ENCODE measurements at regions not wholly inside any gene's neighbourhood (a gene's known extent, or its start where the extent isn't known, plus 50 kb on each side); places are given as distances from the start of the nearest gene placed in this dataset.
"Not testable (repeated sequence)": the region's sequence is repeated elsewhere in the genome, so short reads cannot be mapped to it uniquely, and the experiment has no call there.

DNA sequence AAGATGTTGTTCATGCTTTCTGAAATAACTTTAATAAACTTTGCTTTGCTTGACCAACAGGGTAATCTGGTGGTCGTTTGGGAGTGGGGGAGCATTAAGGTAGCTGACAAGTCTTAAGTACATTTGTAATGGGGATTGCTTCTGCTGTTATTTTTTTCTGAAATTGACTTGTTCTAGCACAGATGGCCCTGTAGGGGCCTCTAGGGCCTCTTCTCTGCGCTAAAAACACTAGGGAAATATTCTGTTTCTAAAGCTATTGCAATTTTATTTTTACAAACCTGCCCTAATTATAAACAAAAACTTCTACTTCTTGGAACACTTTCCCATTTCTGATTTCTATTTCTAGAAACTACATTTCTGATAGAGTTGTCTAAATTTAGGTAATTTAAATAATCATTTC lies 191.3 kb upstream of the KCNJ3 start:
- no peak for DNase-seq

DNA sequence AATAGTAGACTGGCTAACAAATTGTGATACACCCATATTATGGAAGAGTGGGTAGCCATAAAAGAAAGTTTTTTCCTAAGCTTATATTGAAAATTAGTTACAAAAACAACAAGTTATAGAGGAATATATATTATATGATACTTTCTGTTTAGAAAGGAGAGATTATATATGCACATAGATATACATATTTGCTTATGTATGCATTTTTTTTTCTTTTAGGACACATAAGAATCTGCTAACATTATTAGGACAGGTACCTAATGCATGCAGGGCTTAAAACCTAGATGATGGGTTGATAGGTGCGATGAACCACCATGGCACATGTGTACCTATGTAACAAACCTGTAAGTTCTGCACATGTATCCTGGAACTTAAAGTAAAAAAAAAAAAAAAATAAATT lies 179.6 kb upstream of the KCNJ3 start:
- DNase-seq, result no peak

DNA sequence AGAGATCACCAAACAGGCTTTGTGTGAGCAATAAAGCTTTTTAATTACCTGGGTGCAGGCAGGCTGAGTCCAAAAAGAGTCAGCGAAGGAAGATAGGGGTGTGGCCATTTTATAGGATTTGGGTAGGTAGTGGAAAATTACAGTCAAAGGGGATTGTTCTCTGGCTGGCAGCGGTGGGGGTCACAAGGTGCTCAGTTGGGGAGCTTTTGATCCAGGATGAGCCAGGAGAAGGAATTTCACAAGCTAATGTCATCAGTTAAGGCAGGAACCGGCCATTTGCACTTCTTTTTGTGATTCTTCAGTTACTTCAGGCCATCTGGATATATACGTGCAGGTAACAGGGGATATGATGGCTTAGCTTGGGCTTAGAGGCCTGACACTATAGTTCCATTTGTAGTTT lies 177.5 kb upstream of the KCNJ3 start:
- not testable (repeated sequence) for DNase-seq

DNA sequence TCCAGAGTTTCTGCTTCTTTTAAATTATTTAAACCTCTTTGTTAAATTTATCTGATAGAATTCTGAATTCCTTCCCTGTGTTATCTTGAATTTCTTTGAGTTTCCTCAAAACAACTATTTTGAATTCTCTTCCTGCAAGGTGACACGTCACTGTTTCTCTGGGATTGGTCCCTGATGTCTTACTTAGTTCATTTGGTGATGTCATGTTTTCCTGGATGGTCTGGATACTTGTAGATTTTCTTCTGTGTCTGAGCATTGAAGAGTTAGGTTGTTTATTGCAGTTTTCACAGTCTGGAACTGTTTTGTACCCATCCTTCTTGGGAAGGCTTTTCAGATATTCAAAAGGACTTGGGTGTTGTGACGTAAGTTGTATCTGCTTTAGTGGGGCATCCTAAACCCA lies 172.3 kb upstream of the KCNJ3 start:
- DNase-seq, result no peak

DNA sequence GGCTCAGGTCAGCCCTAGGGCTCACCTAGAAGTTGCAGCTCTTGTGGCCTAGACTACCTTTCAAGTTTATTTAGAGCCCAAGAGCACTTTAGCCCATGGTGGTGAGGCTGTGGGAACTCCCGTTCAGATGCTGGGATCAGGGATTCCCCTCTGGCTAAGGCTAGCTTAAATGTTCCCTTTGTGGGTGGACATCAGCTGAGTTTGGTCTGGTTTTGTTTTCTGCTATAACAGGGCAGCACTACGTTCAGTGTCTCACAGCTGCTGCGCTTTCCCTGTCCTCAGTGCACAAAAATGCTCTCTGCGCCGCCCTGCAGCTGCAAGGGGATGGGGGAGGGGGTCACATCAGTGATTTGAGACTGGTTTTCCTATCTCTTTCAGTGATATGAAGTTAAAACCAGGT lies 170.5 kb upstream of the KCNJ3 start:
- DNase-seq, result no peak

DNA sequence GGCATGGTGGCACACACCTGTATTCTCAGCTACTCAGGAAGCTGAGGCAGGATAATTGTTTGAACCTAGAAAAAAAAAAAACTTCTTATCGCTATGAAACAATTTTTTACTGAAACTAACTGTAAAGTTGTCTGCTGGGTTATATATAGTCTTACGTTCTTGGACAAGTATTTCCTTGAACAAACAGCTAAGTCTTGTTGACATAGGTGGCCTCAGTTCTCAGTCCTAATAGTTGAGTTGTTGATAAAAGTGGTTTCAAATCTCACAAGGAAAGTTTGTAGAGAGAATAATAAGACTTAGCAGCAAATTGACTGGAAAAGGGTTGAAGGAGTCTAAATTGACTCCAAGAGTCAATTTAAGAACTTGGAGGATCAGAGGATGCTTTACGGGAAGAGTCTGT lies 166.5 kb upstream of the KCNJ3 start:
- no peak for DNase-seq

DNA sequence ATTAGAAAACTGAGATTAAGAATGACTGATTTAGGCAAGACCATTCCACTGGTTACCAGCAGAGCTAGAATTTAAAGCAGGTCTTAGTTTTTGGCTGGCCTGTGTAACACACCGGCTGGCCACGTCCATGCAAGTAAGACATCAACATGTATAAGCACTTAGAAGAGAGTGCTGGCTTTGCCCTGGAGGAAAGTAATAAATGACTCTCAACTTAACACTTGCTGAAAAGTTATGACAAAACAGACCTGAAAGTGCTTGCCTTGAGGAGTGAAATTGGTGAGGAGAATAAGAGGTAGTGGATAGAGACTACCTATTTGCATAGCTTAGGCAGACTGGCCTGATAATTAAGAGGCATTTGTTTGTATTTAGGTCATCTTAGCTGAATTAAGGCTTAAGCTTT lies 165.7 kb upstream of the KCNJ3 start:
- DNase-seq, result no peak

DNA sequence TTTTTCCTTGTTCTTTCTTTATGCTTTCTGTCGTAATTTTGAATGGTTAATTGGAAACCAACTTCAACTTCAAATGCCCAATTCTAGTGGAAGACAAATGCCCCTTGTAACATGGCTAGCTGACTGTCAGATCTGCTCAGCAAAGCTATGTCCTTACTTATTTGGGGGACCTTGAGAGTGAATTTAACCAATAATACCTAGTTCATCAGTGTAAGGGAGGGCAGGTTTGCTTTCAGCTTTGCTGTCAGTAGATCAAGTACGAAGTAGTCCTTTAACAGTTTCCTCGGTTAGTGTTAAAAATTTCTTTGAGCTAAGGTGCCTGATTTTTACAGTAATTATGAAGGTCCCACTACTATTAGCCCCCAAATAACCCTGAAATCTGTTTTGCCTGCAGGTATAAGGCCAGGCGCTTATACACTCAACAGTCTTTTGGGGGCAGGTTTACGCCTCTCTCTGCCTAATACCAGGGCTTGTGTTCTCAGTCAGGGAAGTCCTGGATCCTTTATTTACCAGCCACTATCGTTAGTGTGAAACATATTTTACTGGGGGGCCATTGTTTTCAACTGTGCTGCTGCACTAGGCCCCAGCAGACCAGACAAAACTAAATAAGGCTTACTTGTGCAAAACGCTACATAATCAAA lies 165.1 kb upstream of the KCNJ3 start:
- no peak for DNase-seq

DNA sequence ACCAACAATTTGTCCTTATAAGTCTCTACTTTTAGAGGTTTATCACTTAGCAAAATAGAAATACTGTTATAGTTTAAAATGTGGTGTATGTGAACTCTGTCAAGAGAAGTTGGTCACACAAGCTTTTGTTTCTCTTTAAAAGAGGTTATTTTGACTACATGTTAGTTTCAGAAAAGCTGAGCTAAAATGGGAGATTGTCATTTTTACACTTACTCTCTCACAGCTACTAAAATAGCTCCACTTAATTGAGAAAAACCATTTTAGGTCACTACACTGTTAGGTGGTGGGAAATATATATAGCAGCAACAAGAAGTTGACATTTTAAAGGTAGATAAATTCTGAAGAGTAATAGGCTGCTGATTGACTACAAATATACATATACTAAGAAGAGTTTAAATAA lies 161.5 kb upstream of the KCNJ3 start:
- no peak for DNase-seq

DNA sequence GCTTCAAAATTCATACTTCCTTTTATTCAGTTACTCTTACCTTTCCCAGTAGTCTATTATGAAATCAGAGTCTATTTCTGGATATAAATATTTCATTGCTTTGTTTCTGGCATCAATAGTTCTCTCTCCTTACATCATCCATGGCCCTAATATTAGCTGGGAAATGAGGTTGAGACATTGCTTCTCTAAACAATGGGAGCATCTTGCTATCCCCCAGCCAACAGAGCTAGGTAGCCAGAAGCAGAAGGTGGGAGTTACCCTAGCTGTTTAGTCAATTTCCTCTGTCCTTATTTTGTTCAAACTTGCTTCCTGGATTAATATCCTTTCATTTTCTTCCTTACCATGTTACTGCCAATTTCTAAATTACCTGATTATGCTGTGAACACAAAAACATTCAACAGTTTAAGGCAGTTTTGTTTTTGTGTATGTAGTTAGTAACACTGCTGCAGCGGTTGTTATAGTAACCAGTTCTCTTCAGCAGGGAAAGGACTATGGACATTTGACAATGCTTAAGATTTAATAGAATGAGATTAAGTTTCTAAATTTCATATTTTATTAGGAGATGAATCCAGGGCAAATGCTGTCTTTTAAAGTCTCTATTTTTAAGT lies 160.5 kb upstream of the KCNJ3 start:
- DNase-seq, result no peak

DNA sequence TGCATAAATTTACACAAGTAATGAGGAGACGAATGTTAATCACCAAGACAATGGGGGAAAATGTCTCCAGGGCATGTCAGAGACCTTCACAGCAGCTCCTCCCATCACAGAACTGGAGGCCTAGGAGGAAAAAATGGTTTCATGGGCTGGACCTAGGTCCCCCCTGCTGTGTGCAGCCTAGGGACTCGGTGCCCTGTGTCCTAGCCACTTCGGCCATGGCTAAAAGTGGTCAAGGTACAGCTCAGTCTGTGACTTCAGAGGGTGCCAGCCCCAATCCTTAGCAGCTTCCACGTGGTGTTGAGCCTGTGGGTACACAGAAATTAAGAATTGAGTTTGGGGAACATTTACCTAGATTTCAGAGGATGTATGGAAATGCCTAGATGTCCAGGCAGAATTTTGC lies 152.2 kb upstream of the KCNJ3 start:
- DNase-seq, result no peak

DNA sequence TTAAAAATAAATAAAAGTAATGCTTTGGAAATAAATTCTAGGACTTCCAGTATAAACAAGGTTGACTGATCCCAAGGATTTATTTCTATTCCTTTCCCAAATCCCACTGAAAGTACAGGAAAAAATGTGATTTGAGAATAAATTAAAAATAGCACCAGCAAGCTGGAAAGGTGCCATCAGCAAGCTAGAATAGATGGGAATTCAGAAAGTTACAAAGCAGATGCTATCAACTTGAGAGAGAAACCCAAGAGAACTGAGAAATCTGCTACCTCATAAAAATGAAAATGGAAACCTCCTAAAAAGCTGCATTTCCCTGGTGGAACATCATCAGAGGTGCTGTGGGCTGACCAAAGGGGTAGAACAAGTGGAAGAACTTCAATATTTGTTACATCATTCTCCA lies 148.6 kb upstream of the KCNJ3 start:
- no peak for DNase-seq

DNA sequence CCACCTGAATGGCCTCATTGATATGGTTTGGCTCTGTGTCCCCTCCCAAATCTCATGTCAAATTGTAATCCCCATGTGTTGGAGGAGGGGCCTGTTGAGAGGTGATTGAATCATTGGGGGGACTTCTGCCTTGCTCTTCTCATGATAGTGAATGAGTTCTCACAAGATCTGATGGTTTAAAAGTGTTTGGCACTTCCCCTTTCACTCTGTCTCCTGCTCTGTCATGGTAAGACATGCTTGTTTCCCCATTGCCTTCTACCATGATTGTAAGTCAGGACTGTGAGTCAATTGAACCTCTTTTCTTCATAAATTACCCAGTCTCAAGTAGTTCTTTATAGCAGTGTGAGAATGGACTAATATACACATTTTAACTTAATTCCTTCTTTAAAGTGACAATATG lies 146.8 kb upstream of the KCNJ3 start:
- no peak for DNase-seq

DNA sequence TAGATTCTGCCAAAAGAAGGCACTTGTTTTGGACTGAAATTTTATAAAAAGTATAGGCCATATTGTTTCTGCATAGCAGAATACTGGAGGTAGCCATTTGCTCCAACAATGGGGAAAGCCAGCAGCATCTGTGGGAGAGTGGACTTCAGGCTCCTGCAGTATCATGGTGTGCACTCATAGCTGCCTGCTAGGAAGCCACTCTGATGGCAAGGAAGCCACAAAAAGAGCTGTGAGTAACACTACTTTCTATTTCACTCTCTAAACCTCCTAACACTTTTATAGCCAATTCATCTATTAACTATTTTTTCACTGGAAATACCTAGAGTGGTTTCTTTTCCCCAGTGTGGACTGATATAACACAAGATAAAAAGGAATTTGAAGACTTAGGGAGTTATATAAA lies 144.4 kb upstream of the KCNJ3 start:
- no peak for DNase-seq

DNA sequence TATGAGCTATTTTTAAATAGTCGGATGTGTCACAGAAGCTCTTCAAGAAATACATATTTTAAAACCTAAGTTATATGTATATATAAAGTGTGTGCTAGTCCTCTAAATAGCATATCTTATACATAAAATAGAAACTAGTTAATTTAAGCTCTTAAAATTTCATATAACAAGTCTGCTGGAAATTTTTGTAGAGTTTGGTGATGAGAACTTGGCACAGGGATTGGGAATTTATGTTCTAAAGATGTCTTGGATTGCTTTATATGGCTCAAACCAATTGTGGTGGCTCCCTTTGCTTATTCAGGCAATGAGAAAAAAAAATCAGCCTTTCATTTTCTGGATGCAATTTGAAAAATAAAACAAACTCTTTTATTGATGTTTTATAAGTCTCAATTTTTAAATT lies 142.8 kb upstream of the KCNJ3 start:
- DNase-seq, result no peak

DNA sequence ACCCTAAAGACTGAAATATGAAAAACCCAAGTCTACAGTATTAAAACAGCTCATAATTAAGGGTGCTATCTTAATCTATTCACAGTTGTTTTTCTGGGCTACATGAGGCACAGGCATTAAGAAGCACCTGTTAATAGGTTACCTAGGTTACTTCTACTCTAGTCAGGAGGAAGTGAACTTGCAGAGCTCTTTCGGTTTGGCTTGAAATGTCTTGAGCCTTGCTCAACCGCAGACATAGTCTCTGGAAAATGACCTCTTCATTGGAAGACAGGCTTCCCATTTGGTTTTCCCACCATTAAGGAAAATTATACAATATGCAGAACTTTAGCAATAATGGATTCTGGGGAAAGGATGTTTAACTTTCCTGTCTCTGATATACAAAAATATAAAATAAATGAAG lies 142.3 kb upstream of the KCNJ3 start:
- no peak for DNase-seq

DNA sequence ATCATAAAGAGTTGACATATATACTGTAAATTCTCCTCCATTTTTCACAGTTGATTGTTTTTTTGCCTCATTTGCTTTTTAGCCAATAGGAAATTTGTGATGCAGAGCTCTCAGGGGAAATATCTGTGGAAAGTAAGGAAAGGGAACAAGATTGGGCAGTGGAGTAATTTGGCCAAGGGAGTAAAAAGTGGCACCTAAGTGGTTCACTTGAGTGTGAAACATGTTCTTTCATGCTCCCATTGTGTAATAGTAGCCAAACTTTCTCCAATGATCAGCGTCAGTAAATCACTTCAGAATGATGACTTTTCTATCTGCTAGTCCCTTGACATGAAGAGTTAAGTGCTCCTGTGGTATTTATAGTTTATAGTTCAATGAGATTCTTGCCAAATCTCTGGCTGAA lies 141.9 kb upstream of the KCNJ3 start:
- DNase-seq, result no peak

DNA sequence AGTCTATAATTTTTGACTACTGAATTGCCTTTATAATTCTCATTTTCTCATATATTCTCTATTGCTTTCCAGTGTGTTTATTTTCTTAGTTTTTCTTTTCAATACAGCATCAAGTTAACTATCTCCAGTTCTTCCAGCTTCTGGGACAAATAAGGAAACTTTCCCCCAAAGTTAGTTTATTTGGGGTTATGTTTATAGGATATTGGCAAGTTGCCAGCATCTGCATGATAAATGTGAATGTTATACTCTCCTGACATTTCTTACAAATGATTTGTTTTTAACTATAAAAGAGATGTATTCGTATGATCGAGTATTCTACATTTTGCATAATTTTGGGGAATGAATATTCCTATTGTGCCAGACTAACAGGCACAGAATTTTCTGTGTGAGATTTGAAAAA lies 140.6 kb upstream of the KCNJ3 start:
- no peak for DNase-seq

DNA sequence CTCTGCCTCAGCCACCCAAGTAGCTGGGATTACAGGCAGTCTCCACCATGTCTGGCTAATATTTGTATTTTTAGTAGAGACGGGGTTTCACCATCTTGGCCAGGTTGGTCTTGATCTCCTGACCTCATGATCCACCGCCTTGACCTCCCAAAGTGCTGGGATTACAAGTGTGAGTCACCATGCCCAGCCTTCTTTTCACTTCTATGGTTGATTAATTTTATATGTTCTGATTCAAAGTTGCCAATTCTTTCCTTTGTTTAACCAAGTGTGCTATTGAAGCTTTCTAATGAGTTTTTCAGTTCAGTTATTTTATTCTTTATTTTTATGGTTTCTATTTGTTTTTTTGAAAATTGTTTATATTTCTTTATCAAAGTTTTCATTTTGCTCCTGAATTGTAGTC lies 133.1 kb upstream of the KCNJ3 start:
- DNase-seq, result no peak

DNA sequence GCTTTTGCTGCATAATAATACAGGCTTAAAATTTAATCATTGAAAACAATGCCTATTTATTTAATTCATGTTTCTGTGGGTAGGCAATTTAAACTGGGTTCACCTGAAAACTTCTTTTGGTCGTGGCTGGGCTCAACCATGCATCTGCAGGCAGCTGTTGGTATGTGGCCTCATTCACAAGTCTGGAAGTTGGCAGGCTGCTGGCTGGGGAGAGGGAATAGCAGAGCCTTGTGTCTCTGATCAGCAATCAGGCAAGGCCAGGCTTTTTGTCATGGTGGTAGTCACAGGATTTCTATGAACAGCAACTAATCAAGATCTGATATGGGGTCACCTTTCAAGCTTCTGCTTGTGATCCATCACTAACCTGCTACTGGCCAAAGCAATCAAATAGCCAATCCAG lies 130.1 kb upstream of the KCNJ3 start:
- no peak for DNase-seq

DNA sequence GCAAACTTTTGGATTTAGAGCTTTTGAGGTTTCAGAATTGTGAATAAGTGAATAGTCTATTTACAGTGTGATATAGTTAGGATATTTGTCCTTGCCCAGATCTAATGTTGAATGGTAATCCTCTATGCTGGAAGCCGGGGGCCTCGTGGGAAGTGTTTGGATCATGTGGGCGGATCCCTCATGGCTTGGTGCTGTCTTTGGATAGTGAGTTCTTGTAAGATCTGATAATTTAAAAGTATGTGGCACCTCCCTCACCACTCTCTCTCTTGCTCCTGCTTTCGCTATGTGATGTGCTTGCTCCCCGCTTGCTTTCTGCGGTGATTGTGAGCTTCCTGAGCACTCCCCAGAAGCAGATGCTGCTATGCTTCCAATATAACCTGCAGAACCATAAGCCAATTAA lies 128.0 kb upstream of the KCNJ3 start:
- DNase-seq, result no peak

DNA sequence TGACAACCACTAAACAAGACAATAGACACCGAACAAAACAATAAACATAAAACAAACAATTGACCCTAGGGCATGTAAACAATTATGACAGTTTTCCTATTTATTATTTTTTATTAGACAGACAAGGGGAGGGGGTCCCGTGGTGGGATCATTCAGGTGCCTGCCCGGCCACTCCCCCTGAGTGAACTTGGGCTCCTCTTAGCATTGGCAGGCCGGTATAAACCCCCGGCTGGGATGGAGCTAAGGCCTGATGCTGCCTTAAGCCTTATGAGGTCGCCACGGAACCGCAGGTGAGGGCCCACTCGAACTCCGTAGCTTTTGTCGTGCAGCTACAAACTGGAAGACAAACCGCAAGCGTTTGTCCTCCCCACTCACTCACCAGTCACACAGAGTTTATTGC lies 121.8 kb upstream of the KCNJ3 start:
- DNase-seq, result not testable (repeated sequence)

DNA sequence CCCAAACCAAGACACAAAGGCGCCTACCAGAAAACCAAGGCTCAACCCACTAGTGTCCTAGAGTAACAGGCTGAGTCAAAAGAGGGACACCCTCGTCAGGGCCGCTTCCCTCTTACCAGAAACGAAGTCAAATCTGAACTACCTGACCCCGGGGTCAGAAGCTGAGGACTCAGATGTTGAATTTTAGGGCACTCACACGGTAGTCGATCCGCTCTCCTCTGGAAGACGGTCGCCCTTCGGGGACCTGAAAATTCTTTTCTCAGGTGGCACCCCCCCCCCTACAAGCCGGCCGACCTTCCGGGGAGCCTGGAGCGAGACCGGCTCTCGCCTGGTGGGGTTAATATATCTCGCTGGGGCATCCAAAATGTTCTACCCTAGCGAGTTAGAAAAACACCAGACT lies 121.1 kb upstream of the KCNJ3 start:
- DNase-seq, result no peak

DNA sequence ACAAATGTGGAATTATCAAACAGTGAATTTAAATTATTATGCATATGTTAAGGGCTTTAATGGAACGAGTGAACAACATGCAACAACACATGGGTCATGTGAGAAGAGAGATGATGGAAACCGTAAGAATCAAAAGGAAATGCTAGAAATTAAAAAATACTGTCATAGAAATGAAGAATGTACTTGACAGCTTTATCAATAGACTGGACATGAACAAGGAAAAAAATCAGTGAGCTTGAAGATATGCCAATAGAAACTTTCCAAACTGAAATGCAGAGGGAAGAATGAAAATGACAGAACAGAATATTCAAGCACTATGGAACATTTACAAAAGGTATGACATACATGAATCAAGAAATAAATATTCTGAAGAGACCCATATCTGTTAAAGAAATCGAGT lies 117.7 kb upstream of the KCNJ3 start:
- DNase-seq, result no peak

Data from hypothalamus (tissue), 51 donors.